Activated effector memory CD4-positive, alpha-beta T cell treated with Interleukin-2 at 50 U/mL for 16 hours (primary cell): ENCODE measurements at regions not wholly inside any gene's neighbourhood (a gene's known extent, or its start where the extent isn't known, plus 50 kb on each side); places are given as distances from the start of the nearest gene placed in this dataset.

Experiments used
- DNase-seq: peaks from one replicate; pipeline ENCODE4 v3.0.0-alpha.2; 2020

DNA sequence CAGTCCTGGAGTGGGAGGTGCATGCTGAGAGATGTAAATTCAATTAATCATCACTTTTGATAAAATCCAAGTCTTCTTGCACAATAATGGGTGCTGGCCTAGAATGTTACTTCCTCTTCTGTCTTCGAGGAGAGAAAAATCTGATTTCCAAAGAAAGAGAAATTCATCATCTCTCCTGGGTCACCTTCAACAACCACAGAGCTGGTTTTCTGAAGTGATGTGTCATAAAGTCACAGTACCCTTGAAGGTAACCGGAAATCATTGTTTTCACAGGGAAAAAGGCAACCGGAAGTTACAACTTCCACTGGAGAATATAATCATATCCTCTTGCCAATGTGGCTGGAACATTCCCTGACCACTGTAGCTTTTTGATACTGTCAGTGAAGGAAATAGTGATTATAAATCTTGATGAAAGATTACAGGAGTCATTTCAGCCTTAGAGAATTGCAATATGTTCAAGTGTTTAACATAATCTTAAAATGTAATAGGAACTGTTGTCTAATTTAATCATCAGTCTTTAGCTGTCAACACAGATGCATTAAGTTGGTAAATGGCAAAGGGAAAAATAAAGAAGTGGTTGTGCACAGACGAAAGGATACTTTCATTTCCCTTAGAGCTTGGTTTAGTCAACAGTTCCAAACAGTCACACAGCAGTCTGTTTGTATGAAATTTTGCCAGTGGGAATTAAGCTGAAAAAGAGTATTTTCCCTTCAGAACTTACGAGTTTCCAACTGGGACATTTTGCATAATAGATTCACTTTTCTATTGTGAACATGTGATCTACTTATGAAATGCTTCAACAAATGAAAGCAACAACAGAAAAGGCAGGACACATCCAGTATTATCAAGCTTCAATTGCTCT is 106.5 kb upstream of the SLC4A7 start:
- no peak for DNase-seq

- DNase-seq: no peak
These were observed 105.6 kb upstream of the SLC4A7 start for GRCh38 chr3:27589795-27590194.

DNA sequence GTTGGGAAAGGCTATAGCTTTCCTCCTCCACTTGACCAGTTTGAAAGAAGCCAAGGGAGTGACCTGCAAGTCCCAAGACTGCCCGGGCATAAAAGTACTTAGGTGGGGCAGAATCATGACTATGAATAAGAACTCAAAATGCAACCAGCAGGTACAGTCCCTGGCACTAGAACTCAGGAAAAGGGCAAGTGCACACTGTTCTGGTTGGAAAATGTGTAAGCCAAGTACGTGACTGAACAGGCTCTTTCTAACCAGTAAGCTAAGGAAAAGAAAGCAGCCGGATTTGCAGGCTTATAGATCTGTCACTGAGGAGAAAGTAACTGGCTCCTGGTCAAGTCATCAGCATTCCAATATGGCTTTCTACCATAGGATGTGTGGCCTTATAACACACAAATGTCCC is 101.2 kb upstream of the SLC4A7 start:
- DNase-seq: no peak

GRCh38 chr3:27584874-27585273 is 100.7 kb upstream of the SLC4A7 start:
- DNase-seq: no peak

DNA sequence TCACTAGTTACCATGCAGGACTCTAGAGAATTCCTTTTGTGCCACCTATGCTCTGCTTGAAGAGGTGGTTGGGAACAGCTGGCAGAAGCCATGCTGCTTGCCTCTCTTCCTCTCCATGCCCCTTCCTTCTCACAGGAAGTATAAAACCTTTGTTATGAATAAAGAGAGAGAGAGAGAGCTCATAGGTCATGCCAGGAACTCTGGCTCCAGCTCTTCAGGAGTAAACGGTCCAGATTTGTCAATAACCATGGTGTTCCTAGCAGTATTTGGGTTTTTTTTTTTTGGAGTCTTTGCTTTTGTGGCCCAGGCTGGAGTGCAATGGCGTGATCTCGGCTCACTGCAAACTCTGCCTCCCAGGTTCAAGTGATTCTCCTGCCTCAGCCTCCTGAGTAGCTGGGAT is 97.7 kb upstream of the SLC4A7 start:
- DNase-seq: no peak

GRCh38 chr3:27578032-27578431 is 93.8 kb upstream of the SLC4A7 start:
- DNase-seq: no peak

DNA sequence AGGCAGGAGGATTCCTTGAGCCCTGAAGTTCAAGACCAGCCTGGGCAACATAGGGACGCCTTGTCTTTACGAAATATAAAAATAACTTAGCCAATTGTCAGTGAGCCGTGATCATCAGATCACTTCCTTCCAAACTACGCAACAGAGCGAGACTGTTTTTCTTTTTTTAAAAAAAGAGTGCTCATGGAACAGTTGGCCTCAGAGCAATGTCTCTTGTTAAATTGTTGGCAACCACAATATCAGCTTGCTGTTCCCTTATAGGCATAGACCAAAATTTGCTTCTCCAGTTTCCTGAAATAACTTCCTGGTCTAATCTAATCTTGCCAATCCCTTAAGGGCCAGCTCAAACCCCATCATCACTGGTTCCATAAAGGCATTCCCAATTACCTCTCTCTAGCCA is 93.3 kb upstream of the SLC4A7 start:
- DNase-seq: no peak

GRCh38 chr3:27576171-27576570 is 92.0 kb upstream of the SLC4A7 start:
- no peak for DNase-seq

DNA sequence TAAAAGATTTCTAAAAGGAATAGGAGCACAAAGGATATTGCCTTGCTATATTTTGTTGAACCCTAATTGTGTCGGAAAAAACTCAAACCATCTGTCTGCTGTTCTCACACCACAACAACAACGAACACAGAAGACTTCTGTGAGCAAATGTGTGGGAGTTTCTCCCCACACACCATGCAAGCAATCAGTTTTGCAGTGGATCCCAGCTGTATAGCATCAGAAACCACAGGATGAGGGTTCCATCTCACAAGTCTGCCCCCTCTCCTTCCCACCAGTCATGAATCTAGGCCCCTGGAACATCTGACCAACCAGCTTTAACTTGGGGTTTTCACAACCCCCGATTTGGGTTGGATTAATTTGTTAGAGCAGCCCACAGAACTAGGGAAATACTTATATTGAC is 91.3 kb upstream of the SLC4A7 start:
- DNase-seq: no peak

GRCh38 chr3:27574438-27574795 is 90.2 kb upstream of the SLC4A7 start:
- DNase-seq: no peak

GRCh38 chr3:27573780-27574437 is 89.7 kb upstream of the SLC4A7 start:
- no peak for DNase-seq

- no peak for DNase-seq
These were observed 89.0 kb upstream of the SLC4A7 start for GRCh38 chr3:27573138-27573537.

DNA sequence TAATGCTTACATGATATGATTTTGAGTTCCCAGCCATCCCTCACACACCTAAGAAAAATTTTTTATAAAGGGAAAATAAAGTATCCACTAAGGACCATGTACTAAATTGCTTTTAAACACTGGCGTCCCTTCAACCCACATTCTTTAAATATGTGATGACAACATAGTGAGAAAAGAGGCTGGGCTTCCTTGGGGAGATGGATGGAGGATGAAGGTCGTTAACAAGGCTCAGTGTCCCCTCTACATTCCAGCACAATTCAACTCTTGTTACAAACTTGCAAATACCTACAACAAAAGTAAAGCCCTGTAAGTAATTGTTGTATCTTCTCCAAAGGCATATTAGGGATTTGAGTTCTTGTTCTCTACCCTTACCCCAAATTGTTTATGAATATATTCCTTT is 87.2 kb upstream of the SLC4A7 start:
- no peak for DNase-seq

DNA sequence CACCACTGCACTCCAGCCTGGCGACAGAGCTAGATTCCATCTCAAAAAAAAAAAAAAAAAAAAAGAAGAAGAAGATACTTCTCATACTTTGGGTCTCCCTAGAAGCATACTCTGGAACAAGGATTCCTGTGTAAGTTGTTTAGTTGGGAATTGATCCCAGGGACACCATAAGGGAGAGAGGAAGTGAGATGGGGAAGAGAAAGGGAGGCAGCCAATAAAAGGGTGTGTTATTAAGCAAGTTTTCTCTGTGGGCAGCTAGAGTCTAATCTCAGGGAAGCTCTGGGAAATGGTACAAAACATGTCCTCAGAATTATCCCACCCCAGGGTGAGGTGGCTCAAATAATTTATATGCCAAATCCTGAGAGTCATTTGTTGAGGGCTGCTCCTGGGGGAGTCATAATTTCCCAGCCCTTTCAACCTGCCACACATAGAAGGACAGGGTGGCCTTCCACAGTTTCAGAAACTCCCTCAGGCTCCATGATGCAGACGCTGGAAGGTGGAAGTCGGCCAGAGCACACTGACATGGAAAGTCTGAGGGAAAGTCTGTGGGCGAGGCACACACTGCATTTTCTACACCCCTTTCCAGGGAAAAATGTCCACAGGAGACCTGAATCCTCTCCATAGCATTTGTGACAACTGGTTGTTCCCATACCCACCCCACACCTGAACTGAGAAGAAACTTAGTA is 86.4 kb upstream of the SLC4A7 start:
- DNase-seq: no peak

DNA sequence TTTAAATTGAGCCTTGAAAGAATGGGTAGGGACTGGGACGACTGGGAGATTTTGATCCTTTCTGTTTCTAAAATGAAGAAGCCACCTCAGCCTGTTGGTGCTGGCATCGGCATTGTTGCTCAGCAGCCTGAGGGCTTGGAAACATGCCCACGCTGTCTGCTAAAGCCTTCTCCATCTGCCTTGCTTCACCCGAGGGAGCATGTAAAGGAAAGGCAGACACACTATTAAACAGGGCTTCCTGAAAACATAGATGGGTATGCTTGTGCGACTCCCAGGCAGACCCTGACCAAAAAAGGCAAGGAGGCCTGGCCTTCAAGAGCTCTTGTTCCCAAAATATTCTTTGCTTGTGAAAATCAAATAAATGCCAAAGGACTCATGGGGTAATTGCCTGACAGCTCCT is 84.2 kb upstream of the SLC4A7 start:
- no peak for DNase-seq

- DNase-seq: no peak
These were observed 83.1 kb upstream of the SLC4A7 start for GRCh38 chr3:27567251-27567650.

GRCh38 chr3:27565201-27565852 is 81.1 kb upstream of the SLC4A7 start:
- no peak for DNase-seq

DNA sequence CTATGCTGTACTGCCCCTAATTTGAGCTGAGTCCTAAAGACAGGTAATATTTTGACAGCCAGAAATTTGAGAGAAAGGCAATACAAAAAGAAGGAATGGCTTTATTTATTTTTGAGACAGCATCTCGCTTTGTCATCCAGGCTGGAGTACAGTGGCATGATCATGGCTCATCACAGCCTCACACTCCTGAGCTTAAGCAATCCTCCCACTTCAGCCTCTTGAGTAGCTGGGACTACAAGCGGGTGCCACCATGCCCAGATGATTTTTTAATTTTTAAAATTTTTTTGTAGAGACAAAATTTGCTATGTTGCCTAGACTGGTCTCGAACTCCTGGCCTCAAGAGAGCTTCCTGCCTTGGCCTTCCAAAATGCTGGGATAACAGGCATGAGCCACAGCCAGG is 77.4 kb upstream of the SLC4A7 start:
- no peak for DNase-seq

DNA sequence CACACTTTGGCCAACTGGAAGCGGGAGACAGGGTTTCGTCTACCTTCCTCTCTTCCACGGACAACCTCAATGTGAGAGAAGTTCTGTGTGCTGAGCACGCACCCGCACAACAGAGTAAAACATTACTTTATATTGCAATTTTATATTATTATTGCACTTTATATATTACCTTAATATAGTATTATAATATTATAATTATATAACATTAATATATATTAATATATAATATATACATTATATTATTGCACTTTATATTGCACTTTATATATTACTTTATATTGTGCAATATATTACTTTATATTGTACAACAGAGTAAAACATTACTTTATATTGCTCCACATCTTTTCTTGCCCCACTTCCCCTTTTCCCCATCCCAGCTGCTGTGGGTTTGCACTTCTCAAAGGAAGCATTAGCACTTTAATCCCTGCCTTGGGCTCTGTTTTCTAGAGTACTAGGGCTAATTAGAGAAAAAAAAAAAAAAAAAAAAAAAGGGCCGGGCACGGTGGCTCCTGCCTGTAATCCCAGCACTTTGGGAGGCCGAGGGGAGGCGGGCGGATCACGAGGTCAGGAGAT is 76.4 kb upstream of the SLC4A7 start:
- no peak for DNase-seq

DNA sequence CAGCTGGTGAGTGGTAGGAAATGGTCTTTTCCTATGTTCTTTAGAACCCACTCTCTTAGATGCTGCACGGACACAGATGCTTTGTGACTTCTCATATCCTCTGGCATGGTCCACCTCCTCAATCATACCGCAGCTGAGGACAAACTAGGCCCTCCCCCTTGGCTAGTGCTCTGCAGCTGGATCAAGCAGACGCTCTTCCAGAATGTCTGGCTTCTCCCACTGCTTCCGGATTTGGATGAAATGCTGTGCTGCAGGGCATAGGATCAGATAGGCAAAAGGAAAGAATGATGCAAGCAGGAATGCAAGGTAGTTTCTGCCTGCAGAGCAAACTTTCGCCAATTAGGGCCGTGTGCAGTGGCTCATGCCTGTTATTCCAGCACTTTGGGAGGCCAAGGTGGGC is 75.7 kb upstream of the SLC4A7 start:
- no peak for DNase-seq

DNA sequence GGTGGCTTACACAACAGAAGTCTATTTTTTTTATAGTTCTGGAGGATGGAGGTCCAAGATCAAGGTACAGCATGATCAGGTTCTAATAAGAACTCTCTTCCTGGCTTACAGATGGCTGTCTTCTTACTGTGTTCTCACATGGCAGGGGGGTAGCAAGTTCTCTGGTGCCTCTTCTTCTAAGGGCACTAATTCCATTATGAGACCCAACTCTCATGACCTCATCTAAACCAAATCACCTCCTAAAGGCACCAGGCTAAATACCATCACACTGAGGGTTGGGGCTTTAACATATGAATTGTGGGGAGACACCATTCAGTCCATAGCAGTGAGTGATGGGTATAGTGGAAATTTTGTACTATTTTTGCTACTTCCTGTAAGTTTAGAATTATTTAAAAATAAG is 75.2 kb upstream of the SLC4A7 start:
- no peak for DNase-seq

DNA sequence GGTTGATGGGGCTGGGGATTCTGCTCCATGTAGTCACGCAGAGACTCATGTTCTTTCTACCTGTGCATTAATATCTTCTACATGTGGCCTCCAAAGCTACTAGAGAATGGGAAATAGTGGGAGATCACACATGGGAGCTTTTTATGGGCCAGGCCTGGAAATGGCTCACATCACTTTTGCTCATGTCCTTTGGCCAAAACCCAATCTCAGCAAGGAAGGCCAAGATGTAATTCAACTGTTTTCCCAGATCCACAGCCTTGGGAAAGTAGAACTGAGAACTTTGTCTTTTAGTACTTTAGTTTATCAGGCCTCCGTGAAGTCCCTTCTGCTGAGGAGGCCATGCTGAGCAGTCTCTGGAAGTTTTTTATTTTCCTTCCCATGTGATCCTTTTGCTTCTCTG is 73.2 kb upstream of the SLC4A7 start:
- no peak for DNase-seq

GRCh38 chr3:27556887-27557286 is 72.7 kb upstream of the SLC4A7 start:
- DNase-seq: no peak
